ENCODE measurements at regions not wholly inside any gene's neighbourhood (a gene's known extent, or its start where the extent isn't known, plus 50 kb on each side); places are given as distances from the start of the nearest gene placed in this dataset.

DNA sequence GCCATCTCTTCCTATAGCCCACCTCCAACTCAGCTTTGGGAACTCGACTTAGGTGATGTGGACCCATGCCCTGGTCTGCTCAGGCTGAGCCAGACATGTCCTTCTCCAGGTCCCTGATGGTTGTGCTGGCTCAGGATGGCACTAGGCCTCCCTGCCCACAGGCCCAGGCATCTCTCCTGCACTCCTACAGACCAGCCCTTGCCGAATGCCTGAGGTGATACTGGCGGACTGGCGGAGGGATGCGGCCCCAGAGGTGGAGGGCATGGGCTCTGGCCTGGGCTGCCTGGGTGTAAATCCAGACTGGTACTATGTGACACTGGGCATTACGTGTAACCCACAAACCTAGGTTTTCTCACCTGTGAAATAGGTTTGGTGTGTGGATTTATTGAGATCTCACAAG is 352.8 kb downstream of the SHANK2 start:
- H3K27ac ChIP-seq (ENCODE audit: extremely low read length, insufficient read depth, low read length), result no peak overlapping the region
- no peaks in the 10 kb centered on the region for H3K79me2 ChIP-seq (ENCODE audit: insufficient read depth, low read length)
- no peak overlapping the region for H3K4me2 ChIP-seq (ENCODE audit: low read depth, low read length)
- ChIA-PET CTCF (ENCODE audit: low intra/inter-chr PET ratio, low total read pairs) (no interaction called here), POLR2A (no interaction called here)
- H3K4me1 ChIP-seq (ENCODE audit: insufficient read depth, low read length), result no peaks in the 10 kb centered on the region
- H3K36me3 ChIP-seq (replicated peaks in 1 of 2; ENCODE audit: control insufficient read depth in 1 of 2, insufficient read depth in 2 of 2, low read length in 2 of 2), result peaks cover 11 to 51% of the 10 kb centered on the region in 2 experiments; a peak in 4 of 5 replicates
- TF ChIP-seq ZNF713 (CRISPR knock-in tag; IDR thresholded peaks at IDR 0.05), result no peak
- TF ChIP-seq, protein P1, sequence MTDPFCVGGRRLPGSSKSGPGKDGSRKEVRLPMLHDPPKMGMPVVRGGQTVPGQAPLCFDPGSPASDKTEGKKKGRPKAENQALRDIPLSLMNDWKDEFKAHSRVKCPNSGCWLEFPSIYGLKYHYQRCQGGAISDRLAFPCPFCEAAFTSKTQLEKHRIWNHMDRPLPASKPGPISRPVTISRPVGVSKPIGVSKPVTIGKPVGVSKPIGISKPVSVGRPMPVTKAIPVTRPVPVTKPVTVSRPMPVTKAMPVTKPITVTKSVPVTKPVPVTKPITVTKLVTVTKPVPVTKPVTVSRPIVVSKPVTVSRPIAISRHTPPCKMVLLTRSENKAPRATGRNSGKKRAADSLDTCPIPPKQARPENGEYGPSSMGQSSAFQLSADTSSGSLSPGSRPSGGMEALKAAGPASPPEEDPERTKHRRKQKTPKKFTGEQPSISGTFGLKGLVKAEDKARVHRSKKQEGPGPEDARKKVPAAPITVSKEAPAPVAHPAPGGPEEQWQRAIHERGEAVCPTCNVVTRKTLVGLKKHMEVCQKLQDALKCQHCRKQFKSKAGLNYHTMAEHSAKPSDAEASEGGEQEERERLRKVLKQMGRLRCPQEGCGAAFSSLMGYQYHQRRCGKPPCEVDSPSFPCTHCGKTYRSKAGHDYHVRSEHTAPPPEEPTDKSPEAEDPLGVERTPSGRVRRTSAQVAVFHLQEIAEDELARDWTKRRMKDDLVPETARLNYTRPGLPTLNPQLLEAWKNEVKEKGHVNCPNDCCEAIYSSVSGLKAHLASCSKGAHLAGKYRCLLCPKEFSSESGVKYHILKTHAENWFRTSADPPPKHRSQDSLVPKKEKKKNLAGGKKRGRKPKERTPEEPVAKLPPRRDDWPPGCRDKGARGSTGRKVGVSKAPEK (CRISPR knock-in tag; IDR thresholded peaks at IDR 0.05; ENCODE audit: borderline replicate concordance), result no peak
- TF ChIP-seq MED8 (CRISPR knock-in tag; IDR thresholded peaks at IDR 0.05; ENCODE audit: insufficient replicate concordance), result no peak
- TF ChIP-seq TSC22D2 (CRISPR knock-in tag; IDR thresholded peaks at IDR 0.05; ENCODE audit: borderline replicate concordance), result no peak
- no peak for TF ChIP-seq ZFP36L2 (CRISPR knock-in tag; IDR thresholded peaks at IDR 0.05)
- no peak for TF ChIP-seq ZFP37 (CRISPR knock-in tag; IDR thresholded peaks at IDR 0.05; ENCODE audit: borderline replicate concordance)
- no peak for TF ChIP-seq THAP11 (CRISPR knock-in tag; IDR thresholded peaks at IDR 0.05)
- no peak for TF ChIP-seq ETV5 (CRISPR knock-in tag; IDR thresholded peaks at IDR 0.05; ENCODE audit: borderline replicate concordance)
- no peak for TF ChIP-seq AKAP8 (CRISPR knock-in tag; IDR thresholded peaks at IDR 0.05)
- no peak for TF ChIP-seq HOXA3 (CRISPR knock-in tag; IDR thresholded peaks at IDR 0.05)
- H3K9ac ChIP-seq (ENCODE audit: insufficient read depth, low read depth, low read length), result no peak overlapping the region
- in situ Hi-C loops (cut with HindIII; ENCODE audit: extremely low pct_ligation_motif_present, low pct_unique_long_range_greater_than_20kb), result no loop called here
- 75% methylated on average over 1 of the region's 6 CpGs for WGBS (ENCODE audit: low lambda C conversion rate)
- no peak for ATAC-seq
- H3K27me3 ChIP-seq (ENCODE audit: control insufficient read depth in 1 of 2, insufficient read depth in 2 of 2, low read length in 2 of 2), result no peaks in the 10 kb centered on the region
- no peak for DNase-seq (ENCODE audit: low spot score)
- no peak for FAIRE-seq
- intact Hi-C loops (cut with micrococcal nuclease; ENCODE audit: unreplicated experiment), result no loop called here
- H2AFZ ChIP-seq (ENCODE audit: low read length), result no peak overlapping the region
- H4K20me1 ChIP-seq (ENCODE audit: insufficient read depth, low read length), result peaks cover 11% of the 10 kb centered on the region
- no peak overlapping the region for H3K4me3 ChIP-seq (replicated peaks in 1 of 3; ENCODE audit: insufficient read depth in 1 of 3, low read depth in 2 of 3, low read length in 3 of 3)
- BruUV-seq (replicated peaks), result no TSS peak
- H3K9me3 ChIP-seq (ENCODE audit: low read length), result no peaks in the 10 kb centered on the region
